ENCODE measurements at regions not wholly inside any gene's neighbourhood (a gene's known extent, or its start where the extent isn't known, plus 50 kb on each side); places are given as distances from the start of the nearest gene placed in this dataset.

- H3K4me3 ChIP-seq (ENCODE audit: low read depth, poor library complexity, severe bottlenecking): no peak overlapping the region
- no peak for TF ChIP-seq POLR2A (IDR thresholded peaks at IDR 0.05)
- TF ChIP-seq, protein P1, sequence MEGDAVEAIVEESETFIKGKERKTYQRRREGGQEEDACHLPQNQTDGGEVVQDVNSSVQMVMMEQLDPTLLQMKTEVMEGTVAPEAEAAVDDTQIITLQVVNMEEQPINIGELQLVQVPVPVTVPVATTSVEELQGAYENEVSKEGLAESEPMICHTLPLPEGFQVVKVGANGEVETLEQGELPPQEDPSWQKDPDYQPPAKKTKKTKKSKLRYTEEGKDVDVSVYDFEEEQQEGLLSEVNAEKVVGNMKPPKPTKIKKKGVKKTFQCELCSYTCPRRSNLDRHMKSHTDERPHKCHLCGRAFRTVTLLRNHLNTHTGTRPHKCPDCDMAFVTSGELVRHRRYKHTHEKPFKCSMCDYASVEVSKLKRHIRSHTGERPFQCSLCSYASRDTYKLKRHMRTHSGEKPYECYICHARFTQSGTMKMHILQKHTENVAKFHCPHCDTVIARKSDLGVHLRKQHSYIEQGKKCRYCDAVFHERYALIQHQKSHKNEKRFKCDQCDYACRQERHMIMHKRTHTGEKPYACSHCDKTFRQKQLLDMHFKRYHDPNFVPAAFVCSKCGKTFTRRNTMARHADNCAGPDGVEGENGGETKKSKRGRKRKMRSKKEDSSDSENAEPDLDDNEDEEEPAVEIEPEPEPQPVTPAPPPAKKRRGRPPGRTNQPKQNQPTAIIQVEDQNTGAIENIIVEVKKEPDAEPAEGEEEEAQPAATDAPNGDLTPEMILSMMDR (IDR thresholded peaks at IDR 0.05): no peak
- WGBS, 2 donors: 93 to 94% methylated on average over 1 of the region's 1 CpG
- DNase-seq (ENCODE audit: low spot score in 2 of 2): no peak
- intact Hi-C loops (cut with DNase I; ENCODE audit: low total_unique reads): no loop called here
These were observed 234.9 kb upstream of the CTSO start for GRCh38 chr4:156188596-156188995.

DNA sequence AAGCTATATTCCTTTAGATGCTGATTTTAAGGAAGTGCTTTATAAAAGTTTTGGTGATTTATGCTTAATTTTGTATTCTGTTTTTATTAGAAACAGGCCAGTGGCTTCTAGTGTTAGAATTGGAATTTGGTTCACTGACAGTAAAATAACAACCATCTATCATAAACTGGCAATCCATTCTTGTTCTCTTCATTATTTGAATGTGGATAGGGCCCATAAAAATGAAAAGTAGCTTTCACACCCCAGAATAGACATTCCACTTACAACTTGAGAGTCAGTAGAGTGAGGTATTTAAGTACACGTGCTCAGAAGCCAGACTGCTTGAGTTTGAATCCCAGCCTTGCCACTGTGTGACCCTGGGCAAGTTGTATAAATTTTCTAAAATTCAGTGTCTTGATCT is 232.4 kb upstream of the CTSO start:
- intact Hi-C loops (cut with DNase I; ENCODE audit: low total_unique reads): no loop called here
- no peak overlapping the region for H3K4me3 ChIP-seq (ENCODE audit: low read depth, poor library complexity, severe bottlenecking)
- 66 to 76% methylated on average over 1 of the region's 1 CpG for WGBS, 2 donors
- DNase-seq (ENCODE audit: low spot score in 2 of 2): no peak
- TF ChIP-seq, protein P1 (IDR thresholded peaks at IDR 0.05): no peak
- TF ChIP-seq POLR2A (IDR thresholded peaks at IDR 0.05): no peak

DNA sequence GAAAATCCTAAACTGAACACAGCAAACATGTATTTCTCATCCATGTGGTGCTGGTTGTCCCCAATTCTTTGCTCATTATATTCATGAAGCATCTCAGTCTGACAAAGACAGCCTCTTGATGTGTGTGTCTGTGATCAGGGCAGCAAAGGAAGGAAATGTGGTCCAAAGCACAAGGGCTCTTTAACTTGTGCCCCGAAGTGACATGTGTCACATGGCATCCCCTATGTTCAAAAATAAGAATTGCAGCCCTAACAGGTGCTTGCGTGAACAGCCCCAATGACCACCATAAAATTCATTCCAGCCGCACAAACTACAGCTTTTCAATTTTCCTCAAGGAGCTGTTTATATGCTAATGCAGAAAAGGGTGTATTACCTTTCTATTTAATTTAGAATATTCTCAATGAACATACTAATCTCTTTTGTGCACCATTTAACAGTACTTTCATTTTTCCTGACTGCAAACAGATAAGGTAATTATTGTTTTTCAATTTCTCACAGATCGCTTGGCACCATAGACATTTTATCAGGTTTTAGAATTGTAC is 231.9 kb upstream of the CTSO start:
- no peak overlapping the region for H3K4me3 ChIP-seq (ENCODE audit: low read depth, poor library complexity, severe bottlenecking)
- no peak for TF ChIP-seq POLR2A (IDR thresholded peaks at IDR 0.05)
- TF ChIP-seq, protein P1 (IDR thresholded peaks at IDR 0.05): no peak
- intact Hi-C loops (cut with DNase I; ENCODE audit: low total_unique reads): no loop called here
- DNase-seq (ENCODE audit: low spot score in 2 of 2): no peak
- 89 to 93% methylated on average over 4 of the region's 4 CpGs for WGBS, 2 donors

DNA sequence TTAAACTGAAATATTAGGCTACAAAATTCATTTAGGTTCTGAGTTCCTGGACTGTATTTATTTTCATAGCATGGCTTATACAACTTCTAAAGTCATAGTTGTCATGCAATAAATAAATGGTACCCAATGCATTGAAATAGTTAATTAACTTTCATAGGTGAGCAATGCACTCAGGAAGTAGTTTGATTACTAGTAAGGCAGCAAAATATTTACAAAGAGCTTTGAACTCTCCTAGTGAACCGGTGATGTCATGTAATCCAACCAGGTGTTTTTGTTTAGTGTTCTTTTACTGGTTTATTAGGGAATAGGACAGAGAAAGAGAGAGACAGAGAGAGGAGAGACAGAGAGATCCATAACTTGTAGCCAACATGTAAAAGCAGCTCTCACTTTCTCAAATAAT is 228.6 kb upstream of the CTSO start:
- TF ChIP-seq POLR2A (IDR thresholded peaks at IDR 0.05): no peak
- TF ChIP-seq, protein P1 (IDR thresholded peaks at IDR 0.05): no peak
- WGBS, 2 donors: 26 to 28% methylated on average over 1 of the region's 1 CpG
- DNase-seq (ENCODE audit: low spot score in 2 of 2): no peak
- no peak overlapping the region for H3K4me3 ChIP-seq (ENCODE audit: low read depth, poor library complexity, severe bottlenecking)
- intact Hi-C loops (cut with DNase I; ENCODE audit: low total_unique reads): no loop called here

GRCh38 chr4:156177941-156178340 is 224.3 kb upstream of the CTSO start:
- 95 to 97% methylated on average over 3 of the region's 3 CpGs for WGBS, 2 donors
- intact Hi-C loops (cut with DNase I; ENCODE audit: low total_unique reads): no loop called here
- DNase-seq (ENCODE audit: low spot score in 2 of 2): no peak
- TF ChIP-seq, protein P1 (IDR thresholded peaks at IDR 0.05): no peak
- TF ChIP-seq POLR2A (IDR thresholded peaks at IDR 0.05): no peak
- H3K4me3 ChIP-seq (ENCODE audit: low read depth, poor library complexity, severe bottlenecking): no peak overlapping the region

- no peak overlapping the region for H3K4me3 ChIP-seq (ENCODE audit: low read depth, poor library complexity, severe bottlenecking)
- WGBS, 2 donors: 71 to 79% methylated on average over 3 of the region's 3 CpGs
- intact Hi-C loops (cut with DNase I; ENCODE audit: low total_unique reads): no loop called here
- TF ChIP-seq, protein P1 (IDR thresholded peaks at IDR 0.05): no peak
- no peak for TF ChIP-seq POLR2A (IDR thresholded peaks at IDR 0.05)
- no peak for DNase-seq (ENCODE audit: low spot score in 2 of 2)
These were observed 223.2 kb upstream of the CTSO start for GRCh38 chr4:156176896-156177295.

Measured in lower leg skin (tissue), 4 donors.